HG02623 (cell line): ENCODE measurements at regions not wholly inside any gene's neighbourhood (a gene's known extent, or its start where the extent isn't known, plus 50 kb on each side); places are given as distances from the start of the nearest gene placed in this dataset.

Source experiments
- ATAC-seq: cut with Tn5 transposase; IDR thresholded peaks from one replicate; pipeline ENCODE4 v1.9.1; 2021; ENCODE audit warnings: moderate library complexity; ENCODE audit not compliant: unreplicated experiment

- ATAC-seq, result no peak
These were observed 92.2 kb upstream of the RAP2B start for GRCh38 chr3:153069598-153070510.

- ATAC-seq, result no peak
These were observed 91.5 kb upstream of the RAP2B start for GRCh38 chr3:153070511-153070868.

- no peak for ATAC-seq
These were observed 89.6 kb upstream of the RAP2B start for GRCh38 chr3:153072382-153072781.

- no peak for ATAC-seq
These were observed 89.2 kb upstream of the RAP2B start for GRCh38 chr3:153072856-153073255.

- ATAC-seq, result no peak
These were observed 88.4 kb upstream of the RAP2B start for GRCh38 chr3:153073636-153074035.

GRCh38 chr3:153078826-153079225 lies 83.2 kb upstream of the RAP2B start:
- ATAC-seq, result no peak

GRCh38 chr3:153079386-153079785 lies 82.6 kb upstream of the RAP2B start:
- ATAC-seq, result no peak

GRCh38 chr3:153080778-153081240 lies 81.2 kb upstream of the RAP2B start:
- no peak for ATAC-seq

- no peak for ATAC-seq
These were observed 77.6 kb upstream of the RAP2B start for GRCh38 chr3:153084431-153084830.

- ATAC-seq, result no peak
These were observed 74.1 kb upstream of the RAP2B start for GRCh38 chr3:153087595-153088566.

- ATAC-seq, result no peak
These were observed 72.4 kb upstream of the RAP2B start for GRCh38 chr3:153089620-153090019.

GRCh38 chr3:153090973-153091372 lies 71.1 kb upstream of the RAP2B start:
- ATAC-seq, result no peak

GRCh38 chr3:153093629-153094028 lies 68.4 kb upstream of the RAP2B start:
- no peak for ATAC-seq

GRCh38 chr3:153094386-153094785 lies 67.6 kb upstream of the RAP2B start:
- ATAC-seq, result no peak

GRCh38 chr3:153095441-153095840 lies 66.6 kb upstream of the RAP2B start:
- no peak for ATAC-seq

- ATAC-seq, result no peak
These were observed 65.3 kb upstream of the RAP2B start for GRCh38 chr3:153096731-153097131.

GRCh38 chr3:153097213-153097612 lies 64.8 kb upstream of the RAP2B start:
- no peak for ATAC-seq

GRCh38 chr3:153099131-153099530 lies 62.9 kb upstream of the RAP2B start:
- ATAC-seq, result no peak

- ATAC-seq, result no peak
These were observed 58.5 kb upstream of the RAP2B start for GRCh38 chr3:153103406-153103945.

GRCh38 chr3:153110041-153110440 lies 52.0 kb upstream of the RAP2B start:
- no peak for ATAC-seq

- ATAC-seq, result no peak
These were observed 51.0 kb upstream of the RAP2B start for GRCh38 chr3:153111016-153111415.
